Colonic mucosa (tissue), 4 donors: ENCODE measurements at regions not wholly inside any gene's neighbourhood (a gene's known extent, or its start where the extent isn't known, plus 50 kb on each side); places are given as distances from the start of the nearest gene placed in this dataset.

Source experiments
- DNase-seq: peaks from one replicate; pipeline ENCODE4 v3.0.0-alpha.2; 2020
- H3K27ac ChIP-seq: fragments of 200-600 bp; one replicate; pipeline ENCODE4 v1.8.0; 2021
- H3K27me3 ChIP-seq: fragments of 200-600 bp; one replicate; pipeline ENCODE4 v1.8.0; 2021
- H3K36me3 ChIP-seq: fragments of 200-600 bp; one replicate; pipeline ENCODE4 v1.8.0; 2021
- H3K4me1 ChIP-seq: fragments of 200-600 bp; one replicate; pipeline ENCODE4 v1.8.0; 2021; ENCODE audit warnings: mild to moderate bottlenecking
- H3K4me3 ChIP-seq: fragments of 200-600 bp; one replicate; pipeline ENCODE4 v1.8.0; 2021
- H3K9ac ChIP-seq, 2 donors: one replicate each; pipeline ENCODE4 v1.7.0; 2013; ENCODE audit warnings: control low read depth in 2 of 2, low read depth in 2 of 2, low read length in 2 of 2
- H3K9me3 ChIP-seq: fragments of 200-600 bp; one replicate; pipeline ENCODE4 v1.8.0; 2021
- intact Hi-C: fragments of 100-400 bp; cut with DNase I; formaldehyde crosslinking; loops from one replicate; pipeline ENCODE4 v1.14.1; 2022
- TF ChIP-seq, protein P1 (sequence below): fragments of 200-600 bp; IDR thresholded peaks from one replicate; pipeline ENCODE4 v1.8.0; 2022; ENCODE audit warnings: antibody characterized with exemption, mild to moderate bottlenecking
- donor health status: healthy.
- donor health status: DM: no; HTN: no; CAD: no.
- donor health status: DM: no; HTN: no; CAD: no.

DNA sequence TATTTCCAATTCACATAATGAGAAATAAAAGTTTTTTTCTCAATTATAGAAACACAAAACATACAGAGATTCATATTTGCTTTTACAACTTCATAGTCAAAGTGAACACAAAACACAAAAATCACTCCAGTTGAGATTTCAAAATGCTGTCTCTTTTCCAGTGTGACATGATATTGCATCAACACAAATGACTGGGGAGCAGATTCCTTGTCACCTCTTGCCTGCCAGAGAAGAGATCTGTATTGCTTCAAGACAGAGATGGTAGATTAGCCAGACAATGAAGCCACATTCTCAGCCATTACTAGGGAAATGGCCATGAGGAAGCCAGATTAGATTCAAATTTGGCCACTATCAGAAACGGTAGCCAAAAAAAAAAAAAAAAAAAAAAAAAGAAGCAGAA lies 2313.1 kb upstream of the AGA start:
- no peaks in the 10 kb centered on the region for H3K4me1 ChIP-seq
- DNase-seq = no peak
- TF ChIP-seq, protein P1, sequence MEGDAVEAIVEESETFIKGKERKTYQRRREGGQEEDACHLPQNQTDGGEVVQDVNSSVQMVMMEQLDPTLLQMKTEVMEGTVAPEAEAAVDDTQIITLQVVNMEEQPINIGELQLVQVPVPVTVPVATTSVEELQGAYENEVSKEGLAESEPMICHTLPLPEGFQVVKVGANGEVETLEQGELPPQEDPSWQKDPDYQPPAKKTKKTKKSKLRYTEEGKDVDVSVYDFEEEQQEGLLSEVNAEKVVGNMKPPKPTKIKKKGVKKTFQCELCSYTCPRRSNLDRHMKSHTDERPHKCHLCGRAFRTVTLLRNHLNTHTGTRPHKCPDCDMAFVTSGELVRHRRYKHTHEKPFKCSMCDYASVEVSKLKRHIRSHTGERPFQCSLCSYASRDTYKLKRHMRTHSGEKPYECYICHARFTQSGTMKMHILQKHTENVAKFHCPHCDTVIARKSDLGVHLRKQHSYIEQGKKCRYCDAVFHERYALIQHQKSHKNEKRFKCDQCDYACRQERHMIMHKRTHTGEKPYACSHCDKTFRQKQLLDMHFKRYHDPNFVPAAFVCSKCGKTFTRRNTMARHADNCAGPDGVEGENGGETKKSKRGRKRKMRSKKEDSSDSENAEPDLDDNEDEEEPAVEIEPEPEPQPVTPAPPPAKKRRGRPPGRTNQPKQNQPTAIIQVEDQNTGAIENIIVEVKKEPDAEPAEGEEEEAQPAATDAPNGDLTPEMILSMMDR = no peak
- H3K9ac ChIP-seq = no peak overlapping the region
- no peak overlapping the region for H3K27ac ChIP-seq
- no peaks in the 10 kb centered on the region for H3K9me3 ChIP-seq
- intact Hi-C loops = no loop called here
- no peak overlapping the region for H3K4me3 ChIP-seq
- no peaks in the 10 kb centered on the region for H3K36me3 ChIP-seq
- no peaks in the 10 kb centered on the region for H3K27me3 ChIP-seq

DNA sequence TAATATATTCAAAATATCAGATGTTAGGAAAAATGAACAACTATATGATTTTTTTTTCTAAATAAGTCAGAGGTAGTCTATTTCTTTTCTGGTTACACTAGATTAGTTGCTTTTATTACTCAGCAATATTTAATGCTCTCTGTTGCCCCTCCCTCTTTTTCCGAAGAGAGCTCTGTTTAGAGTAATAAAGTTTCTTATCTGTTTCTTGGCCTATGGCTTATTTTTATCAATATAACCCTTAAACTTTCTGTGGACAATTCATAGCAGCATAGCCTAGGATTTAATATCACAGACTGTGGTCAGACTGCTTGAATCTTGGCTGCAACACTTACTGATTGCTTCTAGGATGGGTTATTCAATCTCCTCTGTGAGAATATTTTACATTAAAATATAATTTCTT lies 2315.4 kb upstream of the AGA start:
- H3K4me3 ChIP-seq = no peak overlapping the region
- H3K9me3 ChIP-seq = no peaks in the 10 kb centered on the region
- DNase-seq = no peak
- TF ChIP-seq, protein P1 = no peak
- no peak overlapping the region for H3K9ac ChIP-seq
- no peaks in the 10 kb centered on the region for H3K4me1 ChIP-seq
- intact Hi-C loops = no loop called here
- no peak overlapping the region for H3K27ac ChIP-seq
- H3K27me3 ChIP-seq = no peaks in the 10 kb centered on the region
- H3K36me3 ChIP-seq = no peaks in the 10 kb centered on the region

DNA sequence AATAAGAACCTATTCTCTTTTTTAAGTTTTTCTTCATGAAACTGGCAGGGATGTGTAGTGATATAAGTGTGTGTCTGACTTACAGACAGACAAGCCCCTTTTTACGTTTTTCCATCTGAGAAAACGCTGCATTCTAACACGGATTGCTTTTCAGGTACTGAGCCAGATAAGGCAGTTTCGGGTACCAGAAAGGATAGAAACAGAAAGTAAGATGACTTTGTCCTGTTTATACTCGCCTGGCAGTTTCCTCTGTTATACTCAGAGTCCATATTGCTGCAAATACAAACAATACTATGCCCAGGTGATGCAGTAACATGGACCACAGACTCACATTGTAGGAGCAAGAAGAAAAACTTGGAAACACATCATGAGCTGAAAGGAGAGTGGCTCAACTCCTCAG lies 2320.6 kb upstream of the AGA start:
- H3K4me3 ChIP-seq = no peak overlapping the region
- no peaks in the 10 kb centered on the region for H3K36me3 ChIP-seq
- H3K4me1 ChIP-seq = no peaks in the 10 kb centered on the region
- intact Hi-C loops = no loop called here
- no peak overlapping the region for H3K27ac ChIP-seq
- no peak overlapping the region for H3K9ac ChIP-seq
- no peaks in the 10 kb centered on the region for H3K27me3 ChIP-seq
- no peaks in the 10 kb centered on the region for H3K9me3 ChIP-seq
- no peak for DNase-seq
- TF ChIP-seq, protein P1 = no peak

DNA sequence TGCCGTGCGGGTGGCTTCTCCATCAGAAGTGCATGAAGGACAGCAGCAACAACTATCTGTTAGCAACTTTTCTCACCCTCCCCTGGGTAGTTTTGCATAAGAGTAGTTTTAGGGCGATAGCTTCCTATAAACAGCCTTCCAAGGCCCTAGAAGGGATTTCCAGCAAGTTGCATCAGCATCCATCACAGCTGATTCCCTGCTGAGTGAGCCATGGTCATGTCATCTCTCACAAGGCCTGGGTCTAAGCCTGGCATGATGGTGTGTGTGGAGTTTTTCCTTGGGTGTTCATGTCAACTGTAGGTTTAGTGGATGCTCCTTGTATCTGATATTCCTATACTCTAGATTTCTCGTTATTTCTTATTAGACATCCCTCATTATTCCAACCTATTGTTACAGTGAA lies 2324.7 kb upstream of the AGA start:
- intact Hi-C loops = no loop called here
- H3K27me3 ChIP-seq = no peaks in the 10 kb centered on the region
- no peak overlapping the region for H3K27ac ChIP-seq
- H3K9ac ChIP-seq = no peak overlapping the region
- H3K9me3 ChIP-seq = no peaks in the 10 kb centered on the region
- no peaks in the 10 kb centered on the region for H3K36me3 ChIP-seq
- H3K4me1 ChIP-seq = no peaks in the 10 kb centered on the region
- TF ChIP-seq, protein P1 = no peak
- DNase-seq = no peak
- no peak overlapping the region for H3K4me3 ChIP-seq

DNA sequence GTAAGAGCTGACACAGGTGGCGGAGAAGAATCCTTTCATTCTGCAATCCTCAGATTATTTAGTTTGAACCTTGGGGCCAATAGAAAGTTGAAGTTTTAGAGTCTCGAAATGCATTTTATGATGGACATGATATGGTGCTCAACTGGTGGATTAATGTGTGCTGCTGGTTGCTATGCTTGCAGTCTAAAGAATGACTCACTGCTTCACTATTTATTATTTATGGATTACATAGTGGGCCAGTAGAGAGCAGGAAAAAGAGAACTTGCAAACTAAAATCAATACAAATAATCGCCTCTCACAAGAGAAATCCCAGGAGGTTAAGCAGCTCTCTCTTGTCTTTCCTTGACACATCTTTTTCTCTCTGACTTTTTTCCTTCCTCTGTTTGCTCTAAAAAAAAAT lies 2326.8 kb upstream of the AGA start:
- TF ChIP-seq, protein P1 = no peak
- Histone ChIP-seq H3K27me3 (no peaks in the 10 kb centered on the region), H3K27ac (no peak overlapping the region), H3K4me3 (no peak overlapping the region), H3K9me3 (no peaks in the 10 kb centered on the region), H3K9ac (no peak overlapping the region), H3K4me1 (no peaks in the 10 kb centered on the region), H3K36me3 (no peaks in the 10 kb centered on the region)
- intact Hi-C loops = no loop called here
- no peak for DNase-seq

DNA sequence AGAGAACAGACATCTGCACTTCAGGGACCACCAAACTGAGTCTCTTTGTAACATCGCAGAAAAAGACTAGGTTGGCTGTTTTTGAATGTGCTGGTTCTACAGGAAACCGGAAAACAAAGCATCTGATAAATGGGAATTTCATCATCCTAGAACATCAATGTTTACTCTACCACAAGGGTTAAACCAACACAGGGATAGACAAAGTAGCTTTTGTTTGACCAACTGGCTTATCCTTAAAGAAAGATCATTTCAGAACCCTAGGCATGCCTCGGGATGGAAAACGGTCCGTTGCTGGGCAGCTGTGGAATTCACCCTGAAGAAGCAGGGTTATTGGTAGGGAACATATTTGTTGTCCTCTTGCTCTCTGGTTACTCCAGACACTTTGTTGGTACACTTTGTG lies 2355.5 kb upstream of the AGA start:
- no peak for DNase-seq
- no peaks in the 10 kb centered on the region for H3K36me3 ChIP-seq
- TF ChIP-seq, protein P1 = no peak
- no peak overlapping the region for H3K27ac ChIP-seq
- intact Hi-C loops = no loop called here
- H3K27me3 ChIP-seq = no peaks in the 10 kb centered on the region
- H3K4me1 ChIP-seq = no peaks in the 10 kb centered on the region
- H3K4me3 ChIP-seq = no peak overlapping the region
- no peak overlapping the region for H3K9ac ChIP-seq
- H3K9me3 ChIP-seq = no peaks in the 10 kb centered on the region
